ENCODE measurements at regions not wholly inside any gene's neighbourhood (a gene's known extent, or its start where the extent isn't known, plus 50 kb on each side); places are given as distances from the start of the nearest gene placed in this dataset.
"Not testable (repeated sequence)": the region's sequence is repeated elsewhere in the genome, so short reads cannot be mapped to it uniquely, and the experiment has no call there.

DNA sequence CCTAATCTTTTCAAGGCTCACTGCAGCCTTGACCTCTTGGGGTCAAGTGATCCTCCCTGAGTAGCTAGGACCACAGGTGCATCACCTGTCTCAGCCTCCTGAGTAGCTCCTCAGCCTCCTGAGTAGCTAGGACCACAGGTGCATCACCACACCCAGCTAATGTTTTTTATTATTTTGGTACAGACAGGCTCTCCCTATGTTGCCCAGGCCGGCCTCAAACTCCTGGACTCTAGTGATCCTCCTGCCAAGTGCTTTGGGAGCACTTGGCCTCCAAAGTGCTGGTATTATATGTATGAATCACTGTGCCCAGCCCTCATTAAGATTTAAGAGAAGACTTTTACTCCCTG, 58.5 kb upstream of the S1PR1 start:
- Mint-ChIP-seq H3K27ac (no peak overlapping the region), H3K9me3 (no peaks in the 10 kb centered on the region), H3K27me3 (ENCODE audit: low read depth, poor library complexity) (no peaks in the 10 kb centered on the region), H3K4me1 (peaks cover 5% of the 10 kb centered on the region), H3K4me3 (no peak overlapping the region), H3K36me3 (ENCODE audit: low read depth) (no peaks in the 10 kb centered on the region)
- TF ChIP-seq, protein P1, sequence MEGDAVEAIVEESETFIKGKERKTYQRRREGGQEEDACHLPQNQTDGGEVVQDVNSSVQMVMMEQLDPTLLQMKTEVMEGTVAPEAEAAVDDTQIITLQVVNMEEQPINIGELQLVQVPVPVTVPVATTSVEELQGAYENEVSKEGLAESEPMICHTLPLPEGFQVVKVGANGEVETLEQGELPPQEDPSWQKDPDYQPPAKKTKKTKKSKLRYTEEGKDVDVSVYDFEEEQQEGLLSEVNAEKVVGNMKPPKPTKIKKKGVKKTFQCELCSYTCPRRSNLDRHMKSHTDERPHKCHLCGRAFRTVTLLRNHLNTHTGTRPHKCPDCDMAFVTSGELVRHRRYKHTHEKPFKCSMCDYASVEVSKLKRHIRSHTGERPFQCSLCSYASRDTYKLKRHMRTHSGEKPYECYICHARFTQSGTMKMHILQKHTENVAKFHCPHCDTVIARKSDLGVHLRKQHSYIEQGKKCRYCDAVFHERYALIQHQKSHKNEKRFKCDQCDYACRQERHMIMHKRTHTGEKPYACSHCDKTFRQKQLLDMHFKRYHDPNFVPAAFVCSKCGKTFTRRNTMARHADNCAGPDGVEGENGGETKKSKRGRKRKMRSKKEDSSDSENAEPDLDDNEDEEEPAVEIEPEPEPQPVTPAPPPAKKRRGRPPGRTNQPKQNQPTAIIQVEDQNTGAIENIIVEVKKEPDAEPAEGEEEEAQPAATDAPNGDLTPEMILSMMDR (IDR thresholded peaks at IDR 0.05), result no peak
- DNase-seq, result no peak

DNA sequence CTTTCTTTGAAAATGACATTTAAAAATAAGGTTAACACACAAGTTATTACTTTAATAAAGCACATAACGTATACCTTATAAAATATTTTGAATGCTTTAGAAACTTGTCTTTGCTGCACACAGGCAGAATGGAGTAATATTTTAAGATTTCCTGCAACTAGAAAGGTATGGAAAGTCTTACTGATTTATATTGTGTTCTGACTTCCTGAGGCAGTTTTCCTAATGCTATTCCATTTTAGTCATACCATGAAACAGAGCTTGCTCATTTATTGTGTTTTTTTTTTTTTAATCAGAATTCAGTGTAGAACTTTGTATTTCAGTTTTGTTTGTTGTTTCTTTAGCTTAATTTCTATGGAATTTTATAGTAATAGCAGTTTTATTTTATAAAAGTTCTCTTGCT, 60.9 kb upstream of the S1PR1 start:
- no peak overlapping the region for H3K4me3 Mint-ChIP-seq
- no peak for DNase-seq
- no peaks in the 10 kb centered on the region for H3K27me3 Mint-ChIP-seq (ENCODE audit: low read depth, poor library complexity)
- no peak overlapping the region for H3K27ac Mint-ChIP-seq
- H3K9me3 Mint-ChIP-seq, result no peaks in the 10 kb centered on the region
- TF ChIP-seq, protein P1 (IDR thresholded peaks at IDR 0.05), result no peak
- H3K36me3 Mint-ChIP-seq (ENCODE audit: low read depth), result no peaks in the 10 kb centered on the region
- peaks cover 5% of the 10 kb centered on the region for H3K4me1 Mint-ChIP-seq

DNA sequence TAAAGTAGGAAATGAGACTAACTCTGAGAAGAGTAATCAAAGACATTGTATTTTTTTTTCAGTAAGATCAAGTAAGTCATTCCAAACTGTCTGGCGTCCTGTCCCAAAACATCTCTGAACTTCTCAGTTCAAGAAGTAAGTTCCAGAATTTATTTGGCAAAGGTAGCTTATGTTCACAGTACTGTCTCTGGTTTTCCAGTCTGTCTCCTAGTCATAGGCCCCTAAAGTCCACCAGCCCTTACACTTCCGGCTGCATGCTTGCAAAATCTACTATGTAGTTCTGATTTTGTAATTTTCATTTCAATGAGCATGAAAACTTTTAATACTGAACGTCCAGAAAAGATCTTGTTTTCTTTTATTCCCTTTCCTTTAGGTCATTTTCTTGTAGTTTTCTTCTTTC, 61.4 kb upstream of the S1PR1 start:
- TF ChIP-seq, protein P1 (IDR thresholded peaks at IDR 0.05), result no peak
- no peaks in the 10 kb centered on the region for H3K27me3 Mint-ChIP-seq (ENCODE audit: low read depth, poor library complexity)
- H3K27ac Mint-ChIP-seq, result no peak overlapping the region
- DNase-seq, result no peak
- H3K36me3 Mint-ChIP-seq (ENCODE audit: low read depth), result no peaks in the 10 kb centered on the region
- no peaks in the 10 kb centered on the region for H3K9me3 Mint-ChIP-seq
- H3K4me3 Mint-ChIP-seq, result no peak overlapping the region
- peaks cover 5% of the 10 kb centered on the region for H3K4me1 Mint-ChIP-seq

DNA sequence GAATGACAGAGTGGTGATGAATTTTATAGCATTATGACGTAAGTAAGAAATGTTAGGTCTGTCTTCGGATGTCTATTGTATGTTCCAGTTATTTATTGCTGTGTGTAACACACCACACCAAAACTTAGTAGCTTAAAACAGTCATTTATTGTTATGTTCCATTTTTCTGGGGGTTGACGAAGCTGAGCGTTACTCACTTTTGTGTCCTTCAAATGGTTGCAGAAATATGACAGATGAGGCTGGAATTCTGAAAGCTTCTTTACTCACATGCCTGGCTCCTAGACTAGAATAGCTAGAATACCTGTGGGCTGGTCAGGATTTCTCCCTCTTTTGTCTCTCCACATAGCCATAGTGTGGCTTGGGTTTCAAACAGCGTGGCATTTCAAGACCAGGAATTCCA, 62.1 kb upstream of the S1PR1 start:
- DNase-seq, result no peak
- no peak overlapping the region for H3K27ac Mint-ChIP-seq
- no peak overlapping the region for H3K4me3 Mint-ChIP-seq
- peaks cover 5% of the 10 kb centered on the region for H3K4me1 Mint-ChIP-seq
- no peaks in the 10 kb centered on the region for H3K27me3 Mint-ChIP-seq (ENCODE audit: low read depth, poor library complexity)
- TF ChIP-seq, protein P1 (IDR thresholded peaks at IDR 0.05), result no peak
- no peaks in the 10 kb centered on the region for H3K9me3 Mint-ChIP-seq
- no peaks in the 10 kb centered on the region for H3K36me3 Mint-ChIP-seq (ENCODE audit: low read depth)

DNA sequence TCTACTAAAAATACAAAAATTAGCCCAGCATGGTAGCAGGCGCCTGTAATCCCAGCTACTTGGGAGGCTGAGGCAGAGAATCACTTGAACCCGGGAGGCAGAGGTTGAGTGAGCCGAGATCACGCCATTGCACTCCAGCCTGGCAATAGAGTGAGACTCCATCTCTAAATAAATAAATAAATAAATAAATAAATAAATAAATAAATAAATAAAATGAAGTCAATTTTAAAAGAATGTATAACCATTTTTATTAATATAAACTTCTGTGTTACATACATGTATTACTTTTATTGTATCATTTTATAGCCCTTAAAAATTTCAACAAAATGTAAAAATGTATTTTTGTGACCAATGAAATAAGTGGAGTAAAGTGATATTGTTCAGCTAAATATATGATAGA, 62.5 kb upstream of the S1PR1 start:
- not testable (repeated sequence) for H3K27ac Mint-ChIP-seq; H3K4me3 Mint-ChIP-seq; H3K9me3 Mint-ChIP-seq; H3K27me3 Mint-ChIP-seq (ENCODE audit: low read depth, poor library complexity); DNase-seq; H3K4me1 Mint-ChIP-seq; H3K36me3 Mint-ChIP-seq (ENCODE audit: low read depth)

DNA sequence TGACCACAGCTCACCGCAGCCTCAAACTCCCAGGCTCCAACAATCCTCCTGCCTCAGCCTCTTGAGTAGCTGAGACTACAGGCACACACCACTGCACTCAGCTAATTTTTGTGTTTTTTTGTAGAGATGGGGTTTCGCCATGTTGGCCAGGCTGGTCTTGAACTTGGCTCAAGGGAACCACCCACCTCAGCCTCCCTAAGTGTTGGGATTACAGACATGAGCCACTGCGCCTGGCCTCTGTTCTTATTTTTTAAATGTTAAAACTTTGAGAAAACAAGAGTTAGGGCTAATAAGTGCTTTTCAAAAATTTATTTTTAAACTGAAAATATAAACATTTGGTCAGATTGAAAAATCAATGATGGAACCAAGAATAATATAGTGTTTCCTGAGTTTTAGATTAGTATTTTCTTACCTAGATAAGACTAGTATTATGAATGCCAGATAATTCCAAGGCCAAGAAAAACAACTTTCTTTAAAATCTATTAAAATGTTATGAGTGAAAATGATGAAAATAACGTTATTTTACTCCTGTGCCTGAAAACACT, 66.2 kb upstream of the S1PR1 start:
- DNase-seq, result no peak
- Mint-ChIP-seq H3K27ac (no peak overlapping the region), H3K9me3 (no peaks in the 10 kb centered on the region), H3K4me1 (no peaks in the 10 kb centered on the region), H3K36me3 (ENCODE audit: low read depth) (no peaks in the 10 kb centered on the region), H3K27me3 (ENCODE audit: low read depth, poor library complexity) (no peaks in the 10 kb centered on the region), H3K4me3 (no peak overlapping the region)
- TF ChIP-seq, protein P1 (IDR thresholded peaks at IDR 0.05), result no peak

All from nephron progenitor cell (in vitro differentiated cells).